ENCODE measurements at regions not wholly inside any gene's neighbourhood (a gene's known extent, or its start where the extent isn't known, plus 50 kb on each side); places are given as distances from the start of the nearest gene placed in this dataset.
"Not testable (repeated sequence)": the region's sequence is repeated elsewhere in the genome, so short reads cannot be mapped to it uniquely, and the experiment has no call there.

DNA sequence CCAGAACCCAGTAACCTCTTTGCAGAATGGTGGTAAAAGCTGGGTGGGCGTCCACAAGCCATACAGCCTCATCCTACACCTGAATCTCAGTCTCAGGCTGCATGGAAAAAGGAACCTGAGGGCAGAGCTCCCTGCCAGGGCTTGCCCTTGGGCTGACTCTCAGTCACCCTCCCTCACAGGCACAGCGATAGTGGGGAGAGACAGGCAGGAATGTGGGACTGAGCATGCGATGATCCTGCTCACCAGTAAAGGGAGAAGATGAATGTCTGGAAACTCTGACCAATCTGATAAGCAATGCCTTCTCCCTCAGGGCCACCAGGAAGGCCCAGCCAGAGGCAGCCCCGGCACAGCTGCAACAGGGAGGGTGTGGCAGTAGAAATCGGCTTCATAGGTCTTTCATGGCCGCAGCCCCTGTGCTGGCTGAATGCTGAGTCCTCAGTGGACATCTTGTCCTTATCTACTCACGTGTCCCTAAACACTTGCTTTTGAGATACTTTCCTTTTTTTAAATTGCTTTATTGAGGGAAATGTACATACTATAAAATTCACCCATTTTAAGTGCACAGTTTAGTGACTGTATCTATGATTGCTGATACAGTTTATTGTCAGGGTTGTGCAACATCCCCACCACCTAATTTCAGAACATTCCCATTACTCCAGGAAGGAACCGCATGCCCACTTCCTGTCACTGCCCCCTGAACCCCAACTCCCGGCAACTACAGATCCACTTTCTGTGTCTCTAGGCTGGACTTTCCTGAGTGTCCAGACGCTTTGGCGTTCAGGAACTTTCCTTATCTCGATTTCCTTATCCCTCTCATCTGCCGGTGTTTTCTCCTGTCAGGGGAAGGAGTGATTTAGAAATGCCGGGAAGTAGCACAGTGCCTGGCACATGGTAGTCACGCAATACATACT, 258.1 kb downstream of the PCNX1 start:
- no peak overlapping the region for H3K4me3 ChIP-seq (ENCODE audit: low read depth, low read length)
- peak overlapping the region; percentile 8 for H2AFZ ChIP-seq (ENCODE audit: low read length, unreplicated experiment)
- H3K36me3 ChIP-seq (ENCODE audit: insufficient read depth, low read length): no peaks in the 10 kb centered on the region
- H3K27ac ChIP-seq (ENCODE audit: low read depth, low read length): no peak overlapping the region
- H3K27me3 ChIP-seq (ENCODE audit: insufficient read depth, low read length): no peaks in the 10 kb centered on the region
- peaks cover 4% of the 10 kb centered on the region for H3K4me1 ChIP-seq (ENCODE audit: control insufficient read depth, insufficient read depth, low read length, unreplicated experiment)
- H3K79me2 ChIP-seq (ENCODE audit: control insufficient read depth, insufficient read depth, low read length, unreplicated experiment): no peaks in the 10 kb centered on the region

DNA sequence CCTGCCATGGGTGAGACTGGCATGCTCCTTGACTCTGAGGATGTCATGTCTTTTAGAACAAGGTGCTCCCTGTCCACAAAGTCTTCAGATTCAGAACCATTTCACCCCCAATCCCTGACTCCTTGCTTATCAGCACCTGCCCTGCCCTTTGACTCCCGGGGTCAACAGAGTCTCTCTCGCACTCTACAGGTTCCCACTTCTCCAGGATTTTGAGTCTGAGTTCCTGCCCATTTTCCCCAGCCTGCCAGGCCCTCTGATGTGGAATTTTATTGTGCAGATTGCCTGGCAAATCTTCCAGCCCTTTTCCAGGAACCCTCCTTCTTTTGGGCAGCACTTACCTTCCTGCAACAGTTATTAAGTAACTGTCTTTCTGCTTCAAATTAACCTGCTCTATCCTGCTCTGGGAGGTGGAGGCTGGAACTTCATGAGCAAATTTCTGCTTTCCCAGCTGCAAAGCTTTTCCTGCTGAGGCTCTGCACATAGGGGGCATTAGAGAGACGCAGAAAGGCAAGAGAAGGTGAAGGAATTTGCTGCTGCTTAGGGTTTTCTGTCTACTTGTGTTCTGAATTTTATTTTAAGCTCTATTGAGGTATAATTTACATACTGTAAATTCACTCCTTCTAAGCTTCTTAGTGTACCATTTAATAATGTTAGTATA, 259.1 kb downstream of the PCNX1 start:
- Histone ChIP-seq H3K4me1 (ENCODE audit: control insufficient read depth, insufficient read depth, low read length, unreplicated experiment) (peaks cover 4% of the 10 kb centered on the region), H2AFZ (ENCODE audit: low read length, unreplicated experiment) (no peak overlapping the region)

DNA sequence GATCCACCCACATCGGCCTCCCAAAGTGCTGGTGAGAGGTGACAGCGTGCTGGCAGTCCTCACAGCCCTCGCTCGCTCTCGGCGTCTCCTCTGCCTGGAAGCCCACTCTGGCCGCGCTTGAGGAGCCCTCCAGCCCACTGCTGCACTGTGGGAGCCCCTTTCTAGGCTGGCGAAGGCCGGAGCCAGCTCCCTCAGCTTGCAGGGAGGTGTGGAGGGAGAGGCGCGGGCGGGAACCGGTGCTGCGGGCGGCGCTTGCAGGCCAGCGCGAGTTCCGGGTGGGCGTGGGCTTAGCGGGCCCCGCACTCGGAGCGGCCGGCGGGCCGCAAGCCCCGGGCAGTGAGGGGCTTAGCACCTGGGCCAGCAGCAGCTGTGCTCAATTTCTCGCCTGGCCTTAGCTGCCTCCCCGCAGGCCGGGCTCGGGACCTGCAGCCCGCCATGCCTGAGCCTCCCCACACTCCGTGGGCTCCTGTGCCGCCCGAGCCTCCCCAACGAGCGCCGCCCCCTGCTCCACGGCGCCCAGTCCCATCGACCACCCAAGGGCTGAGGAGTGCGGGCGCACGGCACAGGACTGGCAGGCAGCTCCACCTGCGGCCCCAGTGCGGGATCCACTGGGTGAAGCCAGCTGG, 260.2 kb downstream of the PCNX1 start:
- H3K4me1 ChIP-seq (ENCODE audit: control insufficient read depth, insufficient read depth, low read length, unreplicated experiment); H3K27ac ChIP-seq (ENCODE audit: low read depth, low read length); H2AFZ ChIP-seq (ENCODE audit: low read length, unreplicated experiment); H3K27me3 ChIP-seq (ENCODE audit: insufficient read depth, low read length); H3K79me2 ChIP-seq (ENCODE audit: control insufficient read depth, insufficient read depth, low read length, unreplicated experiment); H3K4me3 ChIP-seq (ENCODE audit: low read depth, low read length); H3K36me3 ChIP-seq (ENCODE audit: insufficient read depth, low read length): not testable (repeated sequence)

More for the DNA sequence above, 259.1 kb downstream of the PCNX1 start:
- Histone ChIP-seq H3K27me3 (ENCODE audit: insufficient read depth, low read length) (no peaks in the 10 kb centered on the region), H3K36me3 (ENCODE audit: insufficient read depth, low read length) (no peaks in the 10 kb centered on the region), H3K4me3 (ENCODE audit: low read depth, low read length) (no peak overlapping the region), H3K27ac (ENCODE audit: low read depth, low read length) (no peak overlapping the region), H3K79me2 (ENCODE audit: control insufficient read depth, insufficient read depth, low read length, unreplicated experiment) (no peaks in the 10 kb centered on the region)

DNA sequence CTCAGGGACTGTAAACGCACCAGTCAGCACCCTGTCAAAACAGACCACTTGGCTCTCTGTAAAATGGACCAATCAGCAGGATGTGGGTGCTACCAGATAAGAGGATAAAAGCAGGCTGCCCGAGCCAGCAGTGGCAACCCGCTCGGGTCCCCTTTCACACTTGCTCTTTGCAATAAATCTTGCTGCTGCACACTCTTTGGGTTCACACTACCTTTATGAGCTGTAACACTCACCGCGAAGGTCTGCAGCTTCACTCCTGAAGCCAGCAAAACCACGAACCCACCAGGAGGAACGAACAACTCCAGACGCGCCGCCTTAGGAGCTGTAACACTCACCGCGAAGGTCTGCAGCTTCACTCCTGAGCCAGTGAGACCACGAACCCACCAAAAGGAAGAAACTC, 260.9 kb downstream of the PCNX1 start:
- H3K27ac ChIP-seq (ENCODE audit: low read depth, low read length); H3K4me3 ChIP-seq (ENCODE audit: low read depth, low read length); H3K27me3 ChIP-seq (ENCODE audit: insufficient read depth, low read length); H3K79me2 ChIP-seq (ENCODE audit: control insufficient read depth, insufficient read depth, low read length, unreplicated experiment); H3K36me3 ChIP-seq (ENCODE audit: insufficient read depth, low read length); H2AFZ ChIP-seq (ENCODE audit: low read length, unreplicated experiment); H3K4me1 ChIP-seq (ENCODE audit: control insufficient read depth, insufficient read depth, low read length, unreplicated experiment): not testable (repeated sequence)

DNA sequence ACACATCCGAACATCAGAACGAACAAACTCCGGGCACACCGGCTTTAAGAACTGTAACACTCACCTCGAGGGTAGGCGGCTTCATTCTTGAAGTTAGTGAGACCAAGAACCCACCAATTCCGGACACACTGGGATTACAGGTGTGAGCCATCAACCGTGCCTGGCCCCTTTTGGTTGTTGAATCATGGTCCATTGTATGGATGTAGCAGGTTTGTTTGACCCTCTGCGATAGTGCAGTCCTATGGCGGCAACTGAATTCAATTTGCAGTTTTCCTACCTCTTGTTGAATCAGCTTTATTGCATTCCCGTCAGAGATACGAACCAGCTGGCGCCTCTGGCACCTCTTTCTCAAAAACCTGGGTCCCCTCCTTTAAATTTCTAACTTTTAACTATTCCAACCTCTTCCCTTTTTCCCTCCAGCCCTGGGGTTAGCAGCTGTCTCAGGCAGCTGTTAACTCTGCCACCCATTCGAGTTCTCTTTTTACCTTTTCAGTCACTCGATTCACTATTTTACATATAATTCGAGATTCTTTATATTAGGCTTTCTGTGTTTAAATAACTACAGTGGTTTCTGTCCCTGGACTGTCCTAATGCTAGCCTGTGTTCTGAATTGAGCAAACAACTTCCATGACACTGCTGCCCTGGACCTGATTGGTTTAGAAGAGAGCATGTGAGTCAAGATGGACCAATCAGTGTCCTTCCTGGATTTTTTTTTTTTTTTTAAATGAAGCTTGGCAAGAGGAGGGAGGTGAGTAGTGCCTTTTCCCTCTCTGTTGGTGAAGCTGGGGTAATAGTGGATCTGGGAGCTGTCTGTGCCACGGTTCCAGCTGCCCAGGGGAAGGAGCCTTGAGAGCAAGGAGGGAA, 261.5 kb downstream of the PCNX1 start:
- no peaks in the 10 kb centered on the region for H3K27me3 ChIP-seq (ENCODE audit: insufficient read depth, low read length)
- H2AFZ ChIP-seq (ENCODE audit: low read length, unreplicated experiment): no peak overlapping the region
- no peaks in the 10 kb centered on the region for H3K79me2 ChIP-seq (ENCODE audit: control insufficient read depth, insufficient read depth, low read length, unreplicated experiment)
- no peak overlapping the region for H3K27ac ChIP-seq (ENCODE audit: low read depth, low read length)
- no peak overlapping the region for H3K4me3 ChIP-seq (ENCODE audit: low read depth, low read length)
- peaks cover 4% of the 10 kb centered on the region for H3K4me1 ChIP-seq (ENCODE audit: control insufficient read depth, insufficient read depth, low read length, unreplicated experiment)
- H3K36me3 ChIP-seq (ENCODE audit: insufficient read depth, low read length): no peaks in the 10 kb centered on the region

DNA sequence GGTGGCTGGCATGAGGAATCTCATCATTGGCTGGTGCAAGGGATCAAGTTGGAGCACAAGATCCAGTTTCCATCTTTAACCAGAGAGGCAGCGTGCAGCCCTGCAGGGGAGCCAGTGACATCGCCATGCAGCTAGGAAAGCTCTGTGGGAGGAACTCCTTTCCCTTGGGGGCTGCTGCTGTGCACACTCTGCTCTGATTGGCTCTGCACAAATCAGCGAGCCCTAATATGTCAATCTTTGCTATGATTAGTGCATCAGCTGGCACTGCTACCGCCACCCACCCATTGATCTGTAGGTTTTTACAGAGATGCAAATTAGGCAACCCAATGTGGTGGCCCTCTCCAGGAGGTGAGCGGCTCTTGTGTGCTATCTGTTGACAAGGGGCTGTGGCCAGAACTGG, 262.6 kb downstream of the PCNX1 start:
- Histone ChIP-seq H3K79me2 (ENCODE audit: control insufficient read depth, insufficient read depth, low read length, unreplicated experiment) (no peaks in the 10 kb centered on the region), H2AFZ (ENCODE audit: low read length, unreplicated experiment) (no peak overlapping the region), H3K4me3 (ENCODE audit: low read depth, low read length) (no peak overlapping the region), H3K4me1 (ENCODE audit: control insufficient read depth, insufficient read depth, low read length, unreplicated experiment) (peaks cover 4% of the 10 kb centered on the region), H3K27ac (ENCODE audit: low read depth, low read length) (no peak overlapping the region), H3K36me3 (ENCODE audit: insufficient read depth, low read length) (no peaks in the 10 kb centered on the region), H3K27me3 (ENCODE audit: insufficient read depth, low read length) (no peaks in the 10 kb centered on the region)

DNA sequence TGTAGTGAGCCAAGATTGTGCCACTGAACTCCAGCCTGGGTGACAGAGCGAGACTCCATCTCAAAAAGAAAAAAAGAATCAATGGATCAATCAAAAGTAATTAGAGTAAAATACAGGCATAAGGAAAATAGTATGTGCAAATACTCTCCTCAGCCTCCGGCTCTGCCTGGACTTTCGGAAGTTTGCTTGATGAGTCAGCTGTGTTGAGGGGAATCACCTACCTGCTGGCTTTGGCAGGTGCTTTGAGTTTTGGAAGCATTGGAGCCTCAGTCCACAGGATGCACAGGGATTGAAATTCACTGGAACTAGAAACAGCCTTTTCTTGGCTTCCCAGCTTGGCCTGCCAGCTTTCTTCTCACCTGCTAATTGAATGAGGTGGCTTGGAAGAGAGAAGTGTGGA, 268.2 kb downstream of the PCNX1 start:
- Histone ChIP-seq H3K36me3 (ENCODE audit: insufficient read depth, low read length) (no peaks in the 10 kb centered on the region), H3K4me3 (ENCODE audit: low read depth, low read length) (no peak overlapping the region), H3K79me2 (ENCODE audit: control insufficient read depth, insufficient read depth, low read length, unreplicated experiment) (no peaks in the 10 kb centered on the region), H2AFZ (ENCODE audit: low read length, unreplicated experiment) (no peak overlapping the region), H3K27me3 (ENCODE audit: insufficient read depth, low read length) (no peaks in the 10 kb centered on the region), H3K4me1 (ENCODE audit: control insufficient read depth, insufficient read depth, low read length, unreplicated experiment) (no peaks in the 10 kb centered on the region), H3K27ac (ENCODE audit: low read depth, low read length) (no peak overlapping the region)

DNA sequence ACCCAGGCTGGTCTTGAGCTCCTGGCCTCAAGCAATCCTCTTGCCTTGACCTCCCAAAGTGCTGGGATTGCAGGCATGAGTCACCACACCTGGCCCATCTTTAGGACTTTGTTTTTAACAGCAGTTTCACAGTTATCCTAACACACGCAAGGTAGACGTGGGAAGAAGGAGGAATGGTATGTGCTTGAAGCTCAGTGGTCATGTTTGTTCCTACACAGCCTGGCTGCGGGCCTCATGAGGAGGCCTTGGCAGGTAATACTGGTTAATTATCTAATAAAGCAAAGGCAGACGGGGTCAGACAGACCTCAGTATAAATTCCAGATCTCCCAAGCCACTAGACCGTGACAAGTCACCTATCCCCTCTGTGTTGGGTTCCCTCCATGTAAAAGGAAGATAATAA, 271.8 kb downstream of the PCNX1 start:
- H3K79me2 ChIP-seq (ENCODE audit: control insufficient read depth, insufficient read depth, low read length, unreplicated experiment): no peaks in the 10 kb centered on the region
- H3K4me1 ChIP-seq (ENCODE audit: control insufficient read depth, insufficient read depth, low read length, unreplicated experiment): no peaks in the 10 kb centered on the region
- H3K4me3 ChIP-seq (ENCODE audit: low read depth, low read length): no peak overlapping the region
- no peaks in the 10 kb centered on the region for H3K36me3 ChIP-seq (ENCODE audit: insufficient read depth, low read length)
- H3K27ac ChIP-seq (ENCODE audit: low read depth, low read length): no peak overlapping the region
- no peaks in the 10 kb centered on the region for H3K27me3 ChIP-seq (ENCODE audit: insufficient read depth, low read length)
- H2AFZ ChIP-seq (ENCODE audit: low read length, unreplicated experiment): no peak overlapping the region

DNA sequence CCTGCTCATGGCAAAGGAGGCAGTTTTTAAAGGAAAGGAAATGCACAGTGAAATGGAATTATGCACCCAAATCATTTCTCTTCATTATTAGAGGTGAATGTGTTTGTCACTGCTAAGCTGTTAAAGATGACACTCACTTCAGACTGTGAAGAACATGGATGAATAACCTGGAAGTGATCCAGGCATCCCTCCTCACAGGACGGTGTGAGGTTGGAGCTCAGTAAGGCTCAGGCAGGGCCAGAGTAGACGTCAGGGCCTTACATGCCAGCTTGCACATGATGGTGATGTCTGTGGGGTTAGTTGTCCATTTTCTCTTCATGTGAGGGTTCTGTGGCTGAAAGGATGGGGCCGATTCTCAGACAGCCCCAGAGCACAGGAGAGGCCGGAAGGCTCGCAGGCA, 273.1 kb downstream of the PCNX1 start:
- Histone ChIP-seq H3K27me3 (ENCODE audit: insufficient read depth, low read length) (no peaks in the 10 kb centered on the region), H3K27ac (ENCODE audit: low read depth, low read length) (no peak overlapping the region), H3K79me2 (ENCODE audit: control insufficient read depth, insufficient read depth, low read length, unreplicated experiment) (no peaks in the 10 kb centered on the region), H2AFZ (ENCODE audit: low read length, unreplicated experiment) (no peak overlapping the region), H3K36me3 (ENCODE audit: insufficient read depth, low read length) (no peaks in the 10 kb centered on the region), H3K4me1 (ENCODE audit: control insufficient read depth, insufficient read depth, low read length, unreplicated experiment) (no peaks in the 10 kb centered on the region), H3K4me3 (ENCODE audit: low read depth, low read length) (no peak overlapping the region)

DNA sequence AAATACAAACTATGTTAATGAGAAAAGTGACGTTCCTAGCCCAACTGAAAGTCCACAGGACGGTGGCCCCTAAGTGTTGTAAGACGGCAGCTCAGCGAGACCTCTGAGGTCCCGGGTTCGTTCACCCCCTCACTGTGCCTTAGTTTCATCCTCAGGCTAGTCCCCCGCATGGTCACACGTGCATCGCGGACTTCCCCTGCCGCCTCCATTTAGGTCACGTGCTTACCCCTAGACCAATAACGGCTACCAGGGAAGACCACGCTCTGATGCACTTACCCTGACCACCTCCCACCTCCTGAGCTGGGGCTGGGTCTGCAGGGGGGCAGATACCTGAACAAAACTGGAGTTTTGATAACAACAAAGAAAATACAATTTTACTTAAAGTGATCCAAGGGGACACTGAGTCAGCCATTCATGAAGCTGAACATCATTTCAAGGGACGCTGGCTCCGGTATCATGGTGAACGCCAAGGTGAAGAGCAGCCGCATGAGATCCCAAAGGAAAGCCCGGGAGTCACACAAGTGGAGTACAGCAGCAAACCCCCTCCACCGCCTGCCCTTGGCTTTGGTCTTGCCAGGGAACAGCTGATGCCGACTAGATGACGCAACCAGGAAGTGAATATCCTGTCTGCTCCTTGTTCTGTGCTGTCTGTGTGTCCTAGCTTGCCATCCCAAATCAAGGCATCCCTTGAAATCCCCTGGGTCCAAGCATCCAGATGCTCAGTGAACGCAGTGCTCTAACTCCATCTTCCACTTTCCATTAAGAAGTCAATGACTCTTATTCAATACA, 274.1 kb downstream of the PCNX1 start:
- Histone ChIP-seq H3K79me2 (ENCODE audit: control insufficient read depth, insufficient read depth, low read length, unreplicated experiment) (no peaks in the 10 kb centered on the region), H3K4me3 (ENCODE audit: low read depth, low read length) (no peak overlapping the region), H3K27me3 (ENCODE audit: insufficient read depth, low read length) (no peaks in the 10 kb centered on the region), H3K27ac (ENCODE audit: low read depth, low read length) (no peak overlapping the region), H3K4me1 (ENCODE audit: control insufficient read depth, insufficient read depth, low read length, unreplicated experiment) (no peaks in the 10 kb centered on the region), H3K36me3 (ENCODE audit: insufficient read depth, low read length) (no peaks in the 10 kb centered on the region), H2AFZ (ENCODE audit: low read length, unreplicated experiment) (no peak overlapping the region)

All from ACC112 (cell line).